WERI-Rb-1 (cell line): ENCODE measurements at regions not wholly inside any gene's neighbourhood (a gene's known extent, or its start where the extent isn't known, plus 50 kb on each side); places are given as distances from the start of the nearest gene placed in this dataset.
"Not testable (repeated sequence)": the region's sequence is repeated elsewhere in the genome, so short reads cannot be mapped to it uniquely, and the experiment has no call there.

ENCODE experiments used
- DNase-seq: peaks from one replicate; pipeline ENCODE4 v3.0.0-alpha.2; 2020
- H3K27ac ChIP-seq: fragments of 250-450 bp; sonication (Bioruptor Pico); 2 replicates; pipeline ENCODE4 v1.5.1; 2020; ENCODE audit warnings: mild to moderate bottlenecking, moderate library complexity
- H3K27me3 ChIP-seq: fragments of 250-450 bp; sonication (Bioruptor Pico); 2 replicates; pipeline ENCODE4 v1.5.1; 2021; ENCODE audit warnings: mild to moderate bottlenecking, low read depth, moderate library complexity; ENCODE audit not compliant: insufficient read depth, severe bottlenecking
- H3K36me3 ChIP-seq: fragments of 250-450 bp; sonication (Bioruptor Pico); 2 replicates; pipeline ENCODE4 v1.5.1; 2020; ENCODE audit warnings: mild to moderate bottlenecking, moderate library complexity
- H3K4me3 ChIP-seq: 2 replicates; pipeline ENCODE4 v1.5.1; 2011; ENCODE audit warnings: low read depth, mild to moderate bottlenecking, control low read depth, low read length
- H3K9me3 ChIP-seq: fragments of 250-450 bp; sonication (Bioruptor Pico); 2 replicates; pipeline ENCODE4 v1.5.1; 2021; ENCODE audit warnings: mild to moderate bottlenecking, moderate library complexity; ENCODE audit not compliant: severe bottlenecking
- CTCF ChIP-seq: IDR thresholded peaks from 2 replicates; pipeline ENCODE4 v1.5.1; 2011; ENCODE audit warnings: low read depth, mild to moderate bottlenecking, control low read depth, inconsistent platforms, low read length

DNA sequence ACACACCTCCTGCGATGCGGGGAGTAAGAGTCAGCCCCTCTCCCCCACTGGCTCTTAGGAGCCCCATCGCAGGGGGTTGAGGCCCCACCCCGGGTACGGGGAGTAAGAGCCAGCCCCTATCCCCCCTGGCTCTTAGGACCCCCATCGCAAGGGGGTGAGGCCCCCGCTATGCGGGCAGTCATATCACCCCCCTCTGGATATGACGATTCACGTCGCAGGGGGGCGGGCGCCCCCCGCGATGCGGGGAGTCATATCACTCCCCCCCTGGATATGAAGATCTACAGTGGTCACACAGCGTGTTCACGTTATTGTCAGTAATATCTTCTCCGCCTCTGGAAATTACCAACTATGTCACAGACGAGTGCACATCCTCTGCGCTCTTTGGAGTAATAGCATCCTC lies 61.1 kb downstream of the DEFB131A start:
- H3K27ac ChIP-seq, H3K36me3 ChIP-seq, DNase-seq, H3K27me3 ChIP-seq, H3K4me3 ChIP-seq, H3K9me3 ChIP-seq: not testable (repeated sequence)

- H3K27ac ChIP-seq, H3K27me3 ChIP-seq, H3K9me3 ChIP-seq, H3K36me3 ChIP-seq, DNase-seq, H3K4me3 ChIP-seq: not testable (repeated sequence)
These were observed 62.5 kb downstream of the DEFB131A start for GRCh38 chr4:9506672-9507071.

GRCh38 chr4:9512941-9513340 lies 68.7 kb downstream of the DEFB131A start:
- H3K9me3 ChIP-seq, H3K4me3 ChIP-seq, H3K27ac ChIP-seq, H3K27me3 ChIP-seq, H3K36me3 ChIP-seq, DNase-seq: not testable (repeated sequence)

GRCh38 chr4:9519631-9520030 lies 75.4 kb downstream of the DEFB131A start:
- H3K27me3 ChIP-seq, H3K36me3 ChIP-seq, DNase-seq, H3K9me3 ChIP-seq, H3K4me3 ChIP-seq, H3K27ac ChIP-seq: not testable (repeated sequence)

- not testable (repeated sequence) for H3K4me3 ChIP-seq, H3K9me3 ChIP-seq, H3K27me3 ChIP-seq, DNase-seq, H3K36me3 ChIP-seq, H3K27ac ChIP-seq
These were observed 78.7 kb downstream of the DEFB131A start for GRCh38 chr4:9522903-9523302.

DNA sequence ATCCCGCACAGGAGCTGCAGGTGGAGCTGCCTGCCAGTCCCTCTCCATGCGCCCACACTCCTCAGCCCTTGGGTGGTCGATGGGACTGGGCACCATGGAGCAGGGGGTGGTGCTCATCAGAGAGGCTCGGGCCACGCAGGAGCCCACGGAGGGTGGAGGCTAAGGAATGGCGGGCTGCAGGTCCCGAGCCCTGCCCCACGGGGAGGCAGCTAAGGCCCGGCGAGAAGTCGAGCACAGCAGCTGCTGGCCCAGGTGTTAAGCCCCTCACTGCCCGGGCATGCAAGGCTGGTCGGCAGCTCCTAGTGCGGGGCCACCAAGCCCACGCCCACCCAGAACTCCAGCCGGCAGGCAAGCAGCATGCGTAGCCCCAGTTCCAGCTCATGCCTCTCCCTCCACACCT lies 80.2 kb downstream of the DEFB131A start:
- DNase-seq, H3K27me3 ChIP-seq, H3K9me3 ChIP-seq, H3K36me3 ChIP-seq, H3K4me3 ChIP-seq, H3K27ac ChIP-seq: not testable (repeated sequence)

GRCh38 chr4:9532134-9532862 lies 88.1 kb downstream of the DEFB131A start:
- DNase-seq: peak; percentile 89
- peak; percentile 80 for TF ChIP-seq CTCF

GRCh38 chr4:9532863-9533192 lies 88.6 kb downstream of the DEFB131A start:
- DNase-seq, H3K27me3 ChIP-seq, H3K27ac ChIP-seq, H3K36me3 ChIP-seq, H3K9me3 ChIP-seq: not testable (repeated sequence)
- H3K4me3 ChIP-seq: peak overlapping the region; percentile 48

More at GRCh38 chr4:9532134-9532862, 88.1 kb downstream of the DEFB131A start:
- H3K9me3 ChIP-seq, H3K27me3 ChIP-seq, H3K27ac ChIP-seq, H3K36me3 ChIP-seq: not testable (repeated sequence)
- peak overlapping the region; percentile 48 for H3K4me3 ChIP-seq

DNA sequence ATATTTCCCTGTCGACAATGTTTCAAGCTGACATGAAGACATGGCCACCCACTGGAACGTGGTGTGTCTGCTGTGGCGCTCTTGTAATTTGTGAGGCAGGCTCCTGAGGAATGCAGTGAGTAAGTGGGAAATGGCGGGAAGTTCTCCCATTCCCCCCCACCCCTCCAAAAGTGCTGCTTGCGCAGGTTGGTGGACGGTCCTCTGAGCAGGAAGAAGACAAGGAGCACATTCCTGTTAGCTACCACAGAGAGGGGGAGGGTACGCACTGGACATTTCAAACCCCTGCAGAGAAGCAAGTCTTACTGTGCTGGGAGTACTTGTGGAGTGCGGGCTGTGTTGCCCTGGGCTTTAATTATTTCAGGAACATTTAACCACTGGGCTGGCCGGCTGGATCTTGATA lies 92.9 kb downstream of the DEFB131A start:
- not testable (repeated sequence) for H3K9me3 ChIP-seq, H3K27me3 ChIP-seq, H3K27ac ChIP-seq, H3K36me3 ChIP-seq, DNase-seq, H3K4me3 ChIP-seq

DNA sequence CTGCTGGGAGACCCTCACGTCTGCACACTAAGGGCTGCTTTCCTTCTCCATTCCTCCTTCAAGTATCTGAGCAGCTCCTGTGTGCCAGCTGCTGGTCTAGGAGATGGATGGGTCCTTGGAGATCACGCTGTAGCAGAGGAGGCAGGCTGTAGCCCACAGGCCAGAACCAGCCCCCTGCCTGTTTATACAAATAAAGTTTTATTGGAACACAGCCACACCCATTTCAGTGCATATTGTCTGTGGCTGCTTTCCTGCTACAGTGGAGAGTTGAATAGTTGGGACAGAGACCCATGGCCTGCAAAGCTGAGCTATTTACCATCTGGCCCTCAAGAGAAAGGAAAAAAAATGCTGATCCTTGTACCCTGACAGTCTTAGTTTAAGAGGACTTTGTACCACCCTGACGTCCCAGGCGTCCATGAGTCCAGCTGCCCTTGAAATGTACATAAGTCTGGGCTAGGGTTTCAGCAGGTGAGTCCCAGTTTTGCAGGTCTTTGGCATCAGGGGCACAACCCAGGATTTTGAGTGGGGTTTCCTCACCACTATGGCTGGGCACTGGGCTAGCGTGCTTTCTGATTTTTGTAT lies 95.8 kb downstream of the DEFB131A start:
- H3K4me3 ChIP-seq, H3K27me3 ChIP-seq, H3K36me3 ChIP-seq, H3K9me3 ChIP-seq, H3K27ac ChIP-seq, DNase-seq: not testable (repeated sequence)

DNA sequence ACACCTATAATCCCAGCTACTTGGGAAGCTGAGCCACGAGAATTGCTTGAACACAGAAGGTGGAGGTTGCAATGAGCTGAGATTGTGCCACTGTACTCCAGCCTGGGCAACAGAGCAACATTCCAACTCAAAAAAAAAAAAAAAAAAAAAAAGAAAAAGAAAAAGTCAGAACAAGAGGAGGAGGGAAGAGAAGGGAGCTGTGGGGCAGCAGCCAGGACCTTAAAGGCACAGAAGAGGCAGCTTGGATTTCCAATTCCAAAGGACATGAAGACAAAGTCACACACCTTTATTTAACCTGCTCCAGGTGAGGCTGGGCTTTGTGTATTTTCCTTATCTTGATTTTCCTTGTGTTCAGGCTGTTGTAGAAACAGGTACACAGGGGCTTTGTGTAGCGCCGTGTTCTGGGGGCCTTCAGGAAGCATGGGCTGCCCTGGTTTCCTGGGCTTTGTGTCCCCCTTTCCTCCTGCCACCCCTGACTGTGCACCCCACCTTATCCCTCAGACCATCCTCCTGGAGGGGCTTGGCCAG lies 97.2 kb downstream of the DEFB131A start:
- not testable (repeated sequence) for DNase-seq, H3K36me3 ChIP-seq

GRCh38 chr4:9544851-9545250 lies 100.6 kb downstream of the DEFB131A start:
- H3K36me3 ChIP-seq, DNase-seq: not testable (repeated sequence)

More for the DNA sequence above, 97.2 kb downstream of the DEFB131A start:
- not testable (repeated sequence) for H3K27ac ChIP-seq, H3K9me3 ChIP-seq, H3K27me3 ChIP-seq, H3K4me3 ChIP-seq

DNA sequence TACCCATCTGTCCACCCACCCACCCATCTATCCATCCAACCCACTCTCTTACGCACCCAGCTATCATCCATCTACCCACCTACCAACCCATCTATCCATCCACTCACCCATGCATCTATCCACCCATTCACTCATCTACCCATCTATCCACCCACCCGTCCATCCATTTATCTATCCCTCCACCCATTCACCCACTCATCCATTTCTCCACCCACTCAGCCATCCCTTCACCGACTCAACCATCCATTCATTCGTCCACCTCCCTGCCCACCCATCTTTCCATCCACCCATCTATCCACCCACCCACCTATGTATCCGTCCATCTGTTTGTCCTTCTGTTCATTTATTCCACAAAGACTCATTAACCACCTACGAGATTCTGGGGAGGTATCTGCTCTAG lies 103.3 kb downstream of the DEFB131A start:
- not testable (repeated sequence) for DNase-seq, H3K27me3 ChIP-seq, H3K27ac ChIP-seq, H3K4me3 ChIP-seq, H3K9me3 ChIP-seq, H3K36me3 ChIP-seq

More at GRCh38 chr4:9544851-9545250, 100.6 kb downstream of the DEFB131A start:
- H3K9me3 ChIP-seq, H3K27ac ChIP-seq, H3K4me3 ChIP-seq, H3K27me3 ChIP-seq: not testable (repeated sequence)

- H3K27me3 ChIP-seq, H3K36me3 ChIP-seq, H3K9me3 ChIP-seq, DNase-seq, H3K27ac ChIP-seq, H3K4me3 ChIP-seq: not testable (repeated sequence)
These were observed 111.9 kb downstream of the DEFB131A start for GRCh38 chr4:9556076-9556475.
